ENCODE measurements at regions not wholly inside any gene's neighbourhood (a gene's known extent, or its start where the extent isn't known, plus 50 kb on each side); places are given as distances from the start of the nearest gene placed in this dataset.

- no peaks in the 10 kb centered on the region for H3K9me3 ChIP-seq (ENCODE audit: low read depth)
- no peaks in the 10 kb centered on the region for H3K4me1 ChIP-seq (ENCODE audit: low read depth)
- H3K36me3 ChIP-seq: no peaks in the 10 kb centered on the region
- H3K4me3 ChIP-seq: no peak overlapping the region
- H3K27ac ChIP-seq: no peak overlapping the region
- no peak for DNase-seq (ENCODE audit: low read depth in 1 of 2, low spot score in 1 of 2)
- TF ChIP-seq, protein P1, sequence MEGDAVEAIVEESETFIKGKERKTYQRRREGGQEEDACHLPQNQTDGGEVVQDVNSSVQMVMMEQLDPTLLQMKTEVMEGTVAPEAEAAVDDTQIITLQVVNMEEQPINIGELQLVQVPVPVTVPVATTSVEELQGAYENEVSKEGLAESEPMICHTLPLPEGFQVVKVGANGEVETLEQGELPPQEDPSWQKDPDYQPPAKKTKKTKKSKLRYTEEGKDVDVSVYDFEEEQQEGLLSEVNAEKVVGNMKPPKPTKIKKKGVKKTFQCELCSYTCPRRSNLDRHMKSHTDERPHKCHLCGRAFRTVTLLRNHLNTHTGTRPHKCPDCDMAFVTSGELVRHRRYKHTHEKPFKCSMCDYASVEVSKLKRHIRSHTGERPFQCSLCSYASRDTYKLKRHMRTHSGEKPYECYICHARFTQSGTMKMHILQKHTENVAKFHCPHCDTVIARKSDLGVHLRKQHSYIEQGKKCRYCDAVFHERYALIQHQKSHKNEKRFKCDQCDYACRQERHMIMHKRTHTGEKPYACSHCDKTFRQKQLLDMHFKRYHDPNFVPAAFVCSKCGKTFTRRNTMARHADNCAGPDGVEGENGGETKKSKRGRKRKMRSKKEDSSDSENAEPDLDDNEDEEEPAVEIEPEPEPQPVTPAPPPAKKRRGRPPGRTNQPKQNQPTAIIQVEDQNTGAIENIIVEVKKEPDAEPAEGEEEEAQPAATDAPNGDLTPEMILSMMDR (IDR thresholded peaks at IDR 0.05; ENCODE audit: low read depth, low read length): no peak
- peaks cover 31% of the 10 kb centered on the region for H3K27me3 ChIP-seq
These were observed 66.7 kb upstream of the PHF24 start for GRCh38 chr9:34891386-34891785.

DNA sequence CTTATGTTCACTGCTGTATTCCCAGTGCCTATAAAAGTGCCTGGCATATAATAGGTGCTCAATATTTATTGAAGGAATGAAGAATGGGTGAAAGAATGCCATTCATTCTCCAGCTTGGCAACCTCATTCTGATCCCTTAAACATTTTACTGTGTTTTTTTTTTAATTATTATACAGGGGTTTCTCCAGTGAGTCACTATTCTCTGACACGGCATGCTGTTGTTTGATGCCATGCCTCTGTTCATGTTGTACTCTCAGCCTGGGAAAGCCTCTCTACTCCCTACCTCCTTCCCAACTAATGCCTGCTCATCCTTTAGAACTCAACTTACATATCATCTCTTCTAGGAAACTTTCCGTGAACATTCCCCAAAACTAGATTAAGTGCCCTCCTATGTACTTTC is 70.2 kb upstream of the PHF24 start:
- H3K4me1 ChIP-seq (ENCODE audit: low read depth): no peaks in the 10 kb centered on the region
- TF ChIP-seq, protein P1 (IDR thresholded peaks at IDR 0.05; ENCODE audit: low read depth, low read length): no peak
- H3K27me3 ChIP-seq: peaks cover 12% of the 10 kb centered on the region
- peak in 1 of 2 donors; percentile 2 for DNase-seq (ENCODE audit: low read depth in 1 of 2, low spot score in 1 of 2)
- no peaks in the 10 kb centered on the region for H3K36me3 ChIP-seq
- H3K9me3 ChIP-seq (ENCODE audit: low read depth): no peaks in the 10 kb centered on the region
- H3K27ac ChIP-seq: no peak overlapping the region
- no peak overlapping the region for H3K4me3 ChIP-seq

GRCh38 chr9:34884747-34885189 is 73.3 kb upstream of the PHF24 start:
- H3K4me1 ChIP-seq (ENCODE audit: low read depth): no peaks in the 10 kb centered on the region
- no peaks in the 10 kb centered on the region for H3K9me3 ChIP-seq (ENCODE audit: low read depth)
- H3K36me3 ChIP-seq: no peaks in the 10 kb centered on the region
- no peak overlapping the region for H3K4me3 ChIP-seq
- DNase-seq (ENCODE audit: low read depth in 1 of 2, low spot score in 1 of 2): no peak
- H3K27ac ChIP-seq: no peak overlapping the region
- TF ChIP-seq, protein P1 (IDR thresholded peaks at IDR 0.05; ENCODE audit: low read depth, low read length): no peak
- peaks cover 8% of the 10 kb centered on the region for H3K27me3 ChIP-seq

DNA sequence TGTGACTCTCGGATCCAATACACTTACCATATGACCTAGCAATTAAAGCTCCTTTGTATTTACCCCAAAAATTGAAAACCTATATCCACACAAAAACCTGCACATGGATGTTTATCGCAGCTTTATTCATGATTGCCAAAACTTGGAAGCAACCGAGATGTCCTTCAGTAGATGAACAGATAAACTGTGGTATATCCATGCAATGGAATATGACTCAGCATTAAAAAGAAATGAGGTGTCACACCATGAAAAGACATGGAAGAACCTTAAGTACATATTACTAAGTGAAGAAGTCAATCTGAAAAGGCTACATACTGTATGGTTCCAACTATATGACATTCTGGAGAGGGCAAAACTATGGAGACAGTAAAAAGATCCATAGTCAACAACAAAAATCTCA is 82.0 kb upstream of the PHF24 start:
- no peaks in the 10 kb centered on the region for H3K4me1 ChIP-seq (ENCODE audit: low read depth)
- H3K27ac ChIP-seq: no peak overlapping the region
- H3K4me3 ChIP-seq: no peak overlapping the region
- no peaks in the 10 kb centered on the region for H3K36me3 ChIP-seq
- TF ChIP-seq, protein P1 (IDR thresholded peaks at IDR 0.05; ENCODE audit: low read depth, low read length): no peak
- DNase-seq (ENCODE audit: low read depth in 1 of 2, low spot score in 1 of 2): no peak
- no peaks in the 10 kb centered on the region for H3K27me3 ChIP-seq
- H3K9me3 ChIP-seq (ENCODE audit: low read depth): no peaks in the 10 kb centered on the region

GRCh38 chr9:34869390-34869789 is 88.7 kb upstream of the PHF24 start:
- Histone ChIP-seq H3K9me3 (ENCODE audit: low read depth) (no peaks in the 10 kb centered on the region), H3K27ac (no peak overlapping the region), H3K27me3 (no peaks in the 10 kb centered on the region), H3K4me3 (no peak overlapping the region), H3K36me3 (no peaks in the 10 kb centered on the region), H3K4me1 (ENCODE audit: low read depth) (peaks cover 3% of the 10 kb centered on the region)
- DNase-seq (ENCODE audit: low read depth in 1 of 2, low spot score in 1 of 2): peak; percentile 26 to 72
- TF ChIP-seq, protein P1 (IDR thresholded peaks at IDR 0.05; ENCODE audit: low read depth, low read length): peak; percentile 57

- H3K4me1 ChIP-seq (ENCODE audit: low read depth): peaks cover 3% of the 10 kb centered on the region
- TF ChIP-seq, protein P1 (IDR thresholded peaks at IDR 0.05; ENCODE audit: low read depth, low read length): no peak
- H3K4me3 ChIP-seq: no peak overlapping the region
These were observed 91.5 kb upstream of the PHF24 start for GRCh38 chr9:34866614-34867013.

More at GRCh38 chr9:34866614-34867013, 91.5 kb upstream of the PHF24 start:
- H3K9me3 ChIP-seq (ENCODE audit: low read depth): no peaks in the 10 kb centered on the region
- H3K36me3 ChIP-seq: no peaks in the 10 kb centered on the region
- peak in 1 of 2 donors; percentile 27 for DNase-seq (ENCODE audit: low read depth in 1 of 2, low spot score in 1 of 2)
- H3K27me3 ChIP-seq: no peaks in the 10 kb centered on the region
- H3K27ac ChIP-seq: peak overlapping the region; percentile 33

Data from cardiac muscle cell (in vitro differentiated cells and primary cell).